PFSK-1 (cell line): ENCODE measurements at regions not wholly inside any gene's neighbourhood (a gene's known extent, or its start where the extent isn't known, plus 50 kb on each side); places are given as distances from the start of the nearest gene placed in this dataset.

Source experiments
- FOXP2 ChIP-seq: optimal IDR thresholded peaks from 2 replicates; pipeline ENCODE3; 2011; ENCODE audit warnings: borderline replicate concordance, control low read depth, inconsistent platforms; ENCODE audit not compliant: insufficient read depth; ENCODE audit errors: extremely low read length, extremely low read depth
- POLR2AphosphoS5 ChIP-seq: IDR thresholded peaks from 2 replicates; pipeline ENCODE4 v1.6.1; 2012; ENCODE audit warnings: low read depth, mild to moderate bottlenecking, control low read depth, low read length, moderate library complexity
- SIN3A ChIP-seq: IDR thresholded peaks from 2 replicates; pipeline ENCODE4 v1.6.1; 2012; ENCODE audit warnings: mild to moderate bottlenecking, low read length, moderate library complexity, borderline replicate concordance; ENCODE audit not compliant: insufficient read depth
- TAF1 ChIP-seq: IDR thresholded peaks from 2 replicates; pipeline ENCODE4 v1.6.1; 2012; ENCODE audit warnings: low read length, control low read depth, borderline replicate concordance; ENCODE audit not compliant: insufficient read depth
- TF ChIP-seq, protein P1 (sequence below), 2 experiments: IDR thresholded peaks; 2 replicates each; pipeline versions ENCODE4 v1.6.1 to v1.8.0; 2011 to 2012; ENCODE audit warnings: low read depth in 2 of 2, low read length in 2 of 2, control low read depth in 1 of 2, inconsistent platforms in 1 of 2, mild to moderate bottlenecking in 1 of 2, moderate library complexity in 1 of 2; ENCODE audit not compliant: insufficient read depth in 1 of 2

- TF ChIP-seq TAF1 = no peak
Measured at GRCh38 chr16:79856581-79856980, 256.0 kb upstream of the MAF start.

- TF ChIP-seq SIN3A = no peak
- TF ChIP-seq, protein P1, sequence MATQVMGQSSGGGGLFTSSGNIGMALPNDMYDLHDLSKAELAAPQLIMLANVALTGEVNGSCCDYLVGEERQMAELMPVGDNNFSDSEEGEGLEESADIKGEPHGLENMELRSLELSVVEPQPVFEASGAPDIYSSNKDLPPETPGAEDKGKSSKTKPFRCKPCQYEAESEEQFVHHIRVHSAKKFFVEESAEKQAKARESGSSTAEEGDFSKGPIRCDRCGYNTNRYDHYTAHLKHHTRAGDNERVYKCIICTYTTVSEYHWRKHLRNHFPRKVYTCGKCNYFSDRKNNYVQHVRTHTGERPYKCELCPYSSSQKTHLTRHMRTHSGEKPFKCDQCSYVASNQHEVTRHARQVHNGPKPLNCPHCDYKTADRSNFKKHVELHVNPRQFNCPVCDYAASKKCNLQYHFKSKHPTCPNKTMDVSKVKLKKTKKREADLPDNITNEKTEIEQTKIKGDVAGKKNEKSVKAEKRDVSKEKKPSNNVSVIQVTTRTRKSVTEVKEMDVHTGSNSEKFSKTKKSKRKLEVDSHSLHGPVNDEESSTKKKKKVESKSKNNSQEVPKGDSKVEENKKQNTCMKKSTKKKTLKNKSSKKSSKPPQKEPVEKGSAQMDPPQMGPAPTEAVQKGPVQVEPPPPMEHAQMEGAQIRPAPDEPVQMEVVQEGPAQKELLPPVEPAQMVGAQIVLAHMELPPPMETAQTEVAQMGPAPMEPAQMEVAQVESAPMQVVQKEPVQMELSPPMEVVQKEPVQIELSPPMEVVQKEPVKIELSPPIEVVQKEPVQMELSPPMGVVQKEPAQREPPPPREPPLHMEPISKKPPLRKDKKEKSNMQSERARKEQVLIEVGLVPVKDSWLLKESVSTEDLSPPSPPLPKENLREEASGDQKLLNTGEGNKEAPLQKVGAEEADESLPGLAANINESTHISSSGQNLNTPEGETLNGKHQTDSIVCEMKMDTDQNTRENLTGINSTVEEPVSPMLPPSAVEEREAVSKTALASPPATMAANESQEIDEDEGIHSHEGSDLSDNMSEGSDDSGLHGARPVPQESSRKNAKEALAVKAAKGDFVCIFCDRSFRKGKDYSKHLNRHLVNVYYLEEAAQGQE (IDR thresholded peaks at IDR 0.05; ENCODE audit: insufficient read depth in 1 of 2, low read depth in 2 of 2, low read length in 2 of 2) = no peak
- no peak for TF ChIP-seq POLR2AphosphoS5
- no peak for TF ChIP-seq FOXP2
- TF ChIP-seq TAF1 = no peak
Measured at GRCh38 chr16:79850348-79850747, 249.8 kb upstream of the MAF start.

- TF ChIP-seq FOXP2 (no peak), POLR2AphosphoS5 (no peak)
Measured at GRCh38 chr16:79849119-79849518, 248.6 kb upstream of the MAF start.

GRCh38 chr16:79848719-79849118 lies 248.2 kb upstream of the MAF start:
- TF ChIP-seq FOXP2 = no peak
- TF ChIP-seq, protein P1 (IDR thresholded peaks at IDR 0.05; ENCODE audit: insufficient read depth in 1 of 2, low read depth in 2 of 2, low read length in 2 of 2) = no peak
- no peak for TF ChIP-seq TAF1
- TF ChIP-seq POLR2AphosphoS5 = no peak
- TF ChIP-seq SIN3A = no peak

- TF ChIP-seq FOXP2 = no peak
- TF ChIP-seq SIN3A = no peak
- no peak for TF ChIP-seq TAF1
- TF ChIP-seq, protein P1 (IDR thresholded peaks at IDR 0.05; ENCODE audit: insufficient read depth in 1 of 2, low read depth in 2 of 2, low read length in 2 of 2) = no peak
- no peak for TF ChIP-seq POLR2AphosphoS5
Measured at GRCh38 chr16:79847569-79847968, 247.0 kb upstream of the MAF start.

DNA sequence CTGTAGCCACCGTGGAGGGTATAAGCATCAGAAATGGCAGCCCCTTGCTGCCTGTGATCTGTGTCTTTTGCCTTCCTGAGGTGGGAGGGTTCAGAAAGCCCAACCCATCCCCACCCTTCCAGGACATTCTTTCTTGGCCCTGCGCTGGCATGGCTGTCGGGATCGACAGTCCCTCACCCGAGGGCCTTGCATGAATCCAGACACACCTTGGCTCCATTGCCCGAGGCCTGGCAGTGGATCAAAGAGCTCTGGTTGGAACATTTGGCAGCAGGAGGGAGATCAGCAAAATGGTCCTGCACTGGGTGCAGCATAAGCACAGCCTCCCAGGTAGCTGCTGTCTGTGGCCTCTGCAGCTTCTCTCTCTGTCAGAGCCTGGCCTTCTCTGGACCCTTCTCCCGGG lies 246.6 kb upstream of the MAF start:
- TF ChIP-seq TAF1 = no peak
- TF ChIP-seq SIN3A = no peak

- TF ChIP-seq TAF1 (no peak), POLR2AphosphoS5 (no peak), FOXP2 (no peak), SIN3A (no peak)
- TF ChIP-seq, protein P1 (IDR thresholded peaks at IDR 0.05; ENCODE audit: insufficient read depth in 1 of 2, low read depth in 2 of 2, low read length in 2 of 2) = no peak
Measured at GRCh38 chr16:79845734-79846135, 245.2 kb upstream of the MAF start.
